ENCODE measurements at regions not wholly inside any gene's neighbourhood (a gene's known extent, or its start where the extent isn't known, plus 50 kb on each side); places are given as distances from the start of the nearest gene placed in this dataset.
"Not testable (repeated sequence)": the region's sequence is repeated elsewhere in the genome, so short reads cannot be mapped to it uniquely, and the experiment has no call there.

DNA sequence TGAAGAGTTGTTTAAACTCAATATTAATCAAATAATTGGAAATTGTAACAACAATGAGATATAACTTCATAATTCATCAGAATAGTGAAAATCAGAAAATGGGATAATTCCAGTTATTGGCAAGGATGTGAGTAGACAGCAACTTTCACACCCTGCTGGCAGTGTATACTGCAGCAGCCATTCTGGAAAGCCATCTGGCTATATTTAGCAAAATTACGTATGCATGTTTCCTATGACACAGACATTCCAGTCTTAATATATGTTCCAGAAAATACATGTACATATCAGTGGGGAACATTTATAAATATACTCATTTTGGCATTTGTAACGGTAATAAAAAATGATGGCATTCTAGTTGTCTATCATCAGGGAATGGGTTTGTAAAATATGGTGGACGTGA is 564.1 kb downstream of the GBE1 start:
- Histone ChIP-seq H3K27ac (ENCODE audit: low read depth, low read length, poor library complexity, severe bottlenecking) (no peak overlapping the region), H4K20me1 (ENCODE audit: insufficient read depth, low read length) (no peaks in the 10 kb centered on the region), H3K79me2 (ENCODE audit: insufficient read depth, low read depth, low read length) (no peaks in the 10 kb centered on the region), H3K9me2 (ENCODE audit: insufficient read depth, low read length) (no peaks in the 10 kb centered on the region), H3K9me3 (ENCODE audit: low read length) (no peaks in the 10 kb centered on the region), H3K36me3 (ENCODE audit: insufficient read depth, low read length) (no peaks in the 10 kb centered on the region), H3K4me1 (ENCODE audit: insufficient read depth, low read length, poor library complexity, severe bottlenecking) (no peaks in the 10 kb centered on the region), H3K4me2 (ENCODE audit: low read length) (no peak overlapping the region), H2AFZ (ENCODE audit: low read length) (no peak overlapping the region), H3K4me3 (ENCODE audit: low read depth, low read length, poor library complexity, severe bottlenecking) (no peak overlapping the region)
- DNase-seq (ENCODE audit: low spot score) = no peak
- CTCF ChIA-PET (ENCODE audit: unreplicated experiment) = no interaction called here
- POLR2A ChIA-PET = interaction anchor here (0.6 to 1.1 kb wide), 2 partner anchors 14 to 195 kb away, joined by 3 to 4 read pairs; no protein-coding TSS in a partner anchor
- BruUV-seq (replicated peaks) = no TSS peak
- TF ChIP-seq EZH2phosphoT487 (IDR thresholded peaks at IDR 0.05; ENCODE audit: borderline replicate concordance, low read depth, low read length) (no peak), CTCF (conservative IDR thresholded peaks at IDR 0.05; ENCODE audit: low read length) (no peak)
- intact Hi-C loops (cut with micrococcal nuclease; ENCODE audit: unreplicated experiment) = no loop called here

DNA sequence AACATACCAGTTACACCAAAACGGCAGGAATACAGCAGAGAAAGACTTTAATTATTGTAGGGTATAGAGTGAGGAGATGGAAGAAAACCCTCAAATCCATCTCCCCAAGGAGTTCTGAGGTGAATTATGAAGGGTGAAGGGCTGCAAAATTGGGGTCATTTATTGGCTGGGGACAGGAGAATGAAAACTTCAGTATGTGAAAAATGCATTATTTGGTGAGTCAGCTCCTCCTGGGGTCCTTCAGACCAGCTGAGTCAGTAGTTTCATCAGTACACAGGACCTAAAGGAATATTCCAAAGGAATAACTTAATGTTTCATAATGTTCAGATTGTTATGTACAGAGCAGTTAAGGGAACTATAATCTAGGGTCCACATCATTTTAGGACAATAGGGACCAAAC is 566.0 kb downstream of the GBE1 start:
- ChIA-PET POLR2A (no interaction called here), CTCF (ENCODE audit: unreplicated experiment) (no interaction called here)
- no peak overlapping the region for H3K27ac ChIP-seq (ENCODE audit: low read depth, low read length, poor library complexity, severe bottlenecking)
- H2AFZ ChIP-seq (ENCODE audit: low read length) = no peak overlapping the region
- no peak overlapping the region for H3K4me3 ChIP-seq (ENCODE audit: low read depth, low read length, poor library complexity, severe bottlenecking)
- no peaks in the 10 kb centered on the region for H3K9me2 ChIP-seq (ENCODE audit: insufficient read depth, low read length)
- TF ChIP-seq CTCF (conservative IDR thresholded peaks at IDR 0.05; ENCODE audit: low read length) (no peak), EZH2phosphoT487 (IDR thresholded peaks at IDR 0.05; ENCODE audit: borderline replicate concordance, low read depth, low read length) (no peak)
- no peak for DNase-seq (ENCODE audit: low spot score)
- no TSS peak for BruUV-seq (replicated peaks)
- H3K4me1 ChIP-seq (ENCODE audit: insufficient read depth, low read length, poor library complexity, severe bottlenecking) = no peaks in the 10 kb centered on the region
- no peak overlapping the region for H3K4me2 ChIP-seq (ENCODE audit: low read length)
- intact Hi-C loops (cut with micrococcal nuclease; ENCODE audit: unreplicated experiment) = no loop called here
- no peaks in the 10 kb centered on the region for H3K79me2 ChIP-seq (ENCODE audit: insufficient read depth, low read depth, low read length)
- H4K20me1 ChIP-seq (ENCODE audit: insufficient read depth, low read length) = no peaks in the 10 kb centered on the region
- no peaks in the 10 kb centered on the region for H3K36me3 ChIP-seq (ENCODE audit: insufficient read depth, low read length)
- H3K9me3 ChIP-seq (ENCODE audit: low read length) = no peaks in the 10 kb centered on the region

DNA sequence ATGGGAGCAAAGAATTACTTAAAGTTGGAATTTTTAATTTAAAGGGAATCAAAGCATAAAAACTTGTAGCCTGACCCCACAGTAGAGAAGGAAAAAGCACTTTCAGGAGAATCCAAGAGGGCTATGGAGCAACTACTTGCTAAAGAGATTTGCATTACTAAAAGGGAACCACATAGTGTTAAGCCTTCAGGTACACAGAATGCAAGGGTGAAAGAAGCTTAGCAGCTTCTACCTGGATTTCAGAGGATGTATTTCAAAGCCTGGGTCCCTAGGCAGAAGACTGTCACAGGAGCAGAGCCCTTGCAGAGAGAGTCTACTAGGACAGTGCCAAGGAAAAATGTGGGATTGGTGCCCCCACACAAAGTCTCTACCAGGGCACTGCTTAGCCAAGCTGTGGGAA is 575.0 kb downstream of the GBE1 start:
- Histone ChIP-seq H3K27ac (ENCODE audit: low read depth, low read length, poor library complexity, severe bottlenecking) (no peak overlapping the region), H3K9me3 (ENCODE audit: low read length) (no peaks in the 10 kb centered on the region), H3K9me2 (ENCODE audit: insufficient read depth, low read length) (no peaks in the 10 kb centered on the region), H4K20me1 (ENCODE audit: insufficient read depth, low read length) (no peaks in the 10 kb centered on the region), H3K4me1 (ENCODE audit: insufficient read depth, low read length, poor library complexity, severe bottlenecking) (no peaks in the 10 kb centered on the region), H3K79me2 (ENCODE audit: insufficient read depth, low read depth, low read length) (no peaks in the 10 kb centered on the region), H3K4me3 (ENCODE audit: low read depth, low read length, poor library complexity, severe bottlenecking) (no peak overlapping the region), H2AFZ (ENCODE audit: low read length) (no peak overlapping the region), H3K4me2 (ENCODE audit: low read length) (no peak overlapping the region), H3K36me3 (ENCODE audit: insufficient read depth, low read length) (no peaks in the 10 kb centered on the region)
- CTCF ChIA-PET (ENCODE audit: unreplicated experiment) = no interaction called here
- DNase-seq (ENCODE audit: low spot score) = no peak
- intact Hi-C loops (cut with micrococcal nuclease; ENCODE audit: unreplicated experiment) = no loop called here
- no TSS peak for BruUV-seq (replicated peaks)
- POLR2A ChIA-PET = no interaction called here
- TF ChIP-seq EZH2phosphoT487 (IDR thresholded peaks at IDR 0.05; ENCODE audit: borderline replicate concordance, low read depth, low read length) = no peak
- TF ChIP-seq CTCF (conservative IDR thresholded peaks at IDR 0.05; ENCODE audit: low read length) = no peak

DNA sequence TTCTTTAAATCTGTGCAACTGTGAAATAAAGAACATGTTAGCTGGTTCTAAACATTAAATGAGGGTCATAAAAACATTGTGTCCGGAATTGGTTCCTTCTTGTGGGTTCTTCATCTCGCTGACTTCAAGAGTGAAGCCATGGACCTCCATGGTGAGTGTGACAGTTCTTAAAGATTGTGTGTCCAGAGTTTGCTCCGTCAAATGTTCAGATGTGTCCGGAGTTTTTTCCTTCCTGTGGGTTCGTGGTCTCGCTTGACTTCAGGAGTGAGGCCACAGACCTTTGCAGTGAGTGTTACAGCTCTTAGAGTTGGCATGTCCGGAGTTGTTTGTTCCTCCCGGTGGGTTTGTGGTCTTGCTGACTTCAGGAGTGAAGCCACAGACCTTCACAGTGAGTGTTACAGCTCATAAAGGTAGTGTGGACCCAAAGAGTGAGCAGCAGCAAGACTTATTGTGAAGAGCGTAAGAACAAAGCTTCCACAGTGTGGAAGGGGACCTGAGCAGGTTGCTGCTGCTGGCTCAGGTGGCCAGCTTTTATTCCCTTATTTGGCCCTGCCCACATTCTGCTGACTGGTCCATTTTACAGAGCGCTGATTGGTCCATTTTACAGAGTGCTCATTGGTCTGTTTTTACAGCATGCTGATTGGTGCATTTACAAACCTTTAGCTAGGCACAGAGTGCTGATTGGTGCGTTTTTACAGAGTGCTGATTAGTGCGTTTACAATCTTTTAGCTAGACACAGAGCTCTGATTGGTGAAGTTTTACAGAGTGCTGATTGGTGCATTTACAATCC is 579.2 kb downstream of the GBE1 start:
- intact Hi-C loops (cut with micrococcal nuclease; ENCODE audit: unreplicated experiment); H3K36me3 ChIP-seq (ENCODE audit: insufficient read depth, low read length); H3K4me2 ChIP-seq (ENCODE audit: low read length); H3K9me2 ChIP-seq (ENCODE audit: insufficient read depth, low read length); H3K79me2 ChIP-seq (ENCODE audit: insufficient read depth, low read depth, low read length); POLR2A ChIA-PET; H2AFZ ChIP-seq (ENCODE audit: low read length); H4K20me1 ChIP-seq (ENCODE audit: insufficient read depth, low read length); H3K27ac ChIP-seq (ENCODE audit: low read depth, low read length, poor library complexity, severe bottlenecking); H3K4me1 ChIP-seq (ENCODE audit: insufficient read depth, low read length, poor library complexity, severe bottlenecking); BruUV-seq (replicated peaks); DNase-seq (ENCODE audit: low spot score); CTCF ChIA-PET (ENCODE audit: unreplicated experiment); H3K4me3 ChIP-seq (ENCODE audit: low read depth, low read length, poor library complexity, severe bottlenecking); H3K9me3 ChIP-seq (ENCODE audit: low read length): not testable (repeated sequence)
